Osteocyte (in vitro differentiated cells): ENCODE measurements at regions not wholly inside any gene's neighbourhood (a gene's known extent, or its start where the extent isn't known, plus 50 kb on each side); places are given as distances from the start of the nearest gene placed in this dataset.

ENCODE experiments used
- DNase-seq: peaks from one replicate; pipeline ENCODE4 v3.0.0; 2021; ENCODE audit warnings: mixed read lengths; ENCODE audit not compliant: unreplicated experiment; ENCODE audit errors: extremely low spot score
- H3K27ac Mint-ChIP-seq: one replicate; pipeline ENCODE4 v1.8.0; 2021; ENCODE audit warnings: mild to moderate bottlenecking, mixed read lengths; ENCODE audit not compliant: unreplicated experiment
- H3K27me3 Mint-ChIP-seq: one replicate; pipeline ENCODE4 v1.8.0; 2021; ENCODE audit warnings: mixed read lengths; ENCODE audit not compliant: unreplicated experiment
- H3K36me3 Mint-ChIP-seq: one replicate; pipeline ENCODE4 v1.8.0; 2021; ENCODE audit warnings: mixed read lengths; ENCODE audit not compliant: unreplicated experiment
- H3K4me1 Mint-ChIP-seq: one replicate; pipeline ENCODE4 v1.8.0; 2021; ENCODE audit warnings: mixed read lengths; ENCODE audit not compliant: unreplicated experiment
- H3K4me3 Mint-ChIP-seq: one replicate; pipeline ENCODE4 v1.8.0; 2021; ENCODE audit warnings: mild to moderate bottlenecking, moderate library complexity, mixed read lengths; ENCODE audit not compliant: unreplicated experiment
- H3K9me3 Mint-ChIP-seq: one replicate; pipeline ENCODE4 v1.8.0; 2021; ENCODE audit warnings: mixed read lengths; ENCODE audit not compliant: unreplicated experiment
- TF ChIP-seq, protein P1 (sequence below): fragments of 200-600 bp; sonication (generic); IDR thresholded peaks from 2 replicates; pipeline ENCODE4 v1.5.0; 2021; ENCODE audit warnings: antibody characterized with exemption, mild to moderate bottlenecking, moderate library complexity

DNA sequence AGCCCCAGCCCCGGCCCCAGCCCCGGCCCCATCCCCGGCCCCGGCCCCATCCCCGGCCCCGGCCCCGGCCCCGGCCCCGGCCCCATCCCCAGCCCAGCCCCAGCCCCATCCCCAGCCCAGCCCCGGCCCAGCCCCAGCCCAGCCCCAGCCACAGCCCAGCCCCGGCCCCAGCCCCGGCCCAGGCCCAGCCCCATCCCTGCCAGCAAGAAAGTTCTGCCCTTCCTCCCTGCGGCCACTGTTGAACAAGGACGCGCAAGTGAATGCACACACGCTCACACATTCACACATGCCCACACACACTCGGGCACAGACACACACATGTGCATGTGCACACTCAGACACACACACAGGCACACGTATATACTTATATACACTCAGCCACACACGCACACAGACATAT lies 287.0 kb downstream of the NDUFA10 start:
- DNase-seq = no peak
- no peaks in the 10 kb centered on the region for H3K9me3 Mint-ChIP-seq
- H3K27me3 Mint-ChIP-seq = no peaks in the 10 kb centered on the region
- H3K4me3 Mint-ChIP-seq = no peak overlapping the region
- no peaks in the 10 kb centered on the region for H3K4me1 Mint-ChIP-seq
- no peaks in the 10 kb centered on the region for H3K36me3 Mint-ChIP-seq
- no peak overlapping the region for H3K27ac Mint-ChIP-seq
- TF ChIP-seq, protein P1, sequence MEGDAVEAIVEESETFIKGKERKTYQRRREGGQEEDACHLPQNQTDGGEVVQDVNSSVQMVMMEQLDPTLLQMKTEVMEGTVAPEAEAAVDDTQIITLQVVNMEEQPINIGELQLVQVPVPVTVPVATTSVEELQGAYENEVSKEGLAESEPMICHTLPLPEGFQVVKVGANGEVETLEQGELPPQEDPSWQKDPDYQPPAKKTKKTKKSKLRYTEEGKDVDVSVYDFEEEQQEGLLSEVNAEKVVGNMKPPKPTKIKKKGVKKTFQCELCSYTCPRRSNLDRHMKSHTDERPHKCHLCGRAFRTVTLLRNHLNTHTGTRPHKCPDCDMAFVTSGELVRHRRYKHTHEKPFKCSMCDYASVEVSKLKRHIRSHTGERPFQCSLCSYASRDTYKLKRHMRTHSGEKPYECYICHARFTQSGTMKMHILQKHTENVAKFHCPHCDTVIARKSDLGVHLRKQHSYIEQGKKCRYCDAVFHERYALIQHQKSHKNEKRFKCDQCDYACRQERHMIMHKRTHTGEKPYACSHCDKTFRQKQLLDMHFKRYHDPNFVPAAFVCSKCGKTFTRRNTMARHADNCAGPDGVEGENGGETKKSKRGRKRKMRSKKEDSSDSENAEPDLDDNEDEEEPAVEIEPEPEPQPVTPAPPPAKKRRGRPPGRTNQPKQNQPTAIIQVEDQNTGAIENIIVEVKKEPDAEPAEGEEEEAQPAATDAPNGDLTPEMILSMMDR = no peak

- no peak for DNase-seq
- Mint-ChIP-seq H3K9me3 (no peaks in the 10 kb centered on the region), H3K36me3 (no peaks in the 10 kb centered on the region), H3K27me3 (no peaks in the 10 kb centered on the region), H3K4me3 (no peak overlapping the region), H3K27ac (no peak overlapping the region), H3K4me1 (no peaks in the 10 kb centered on the region)
- TF ChIP-seq, protein P1 = no peak
These were observed 288.0 kb downstream of the NDUFA10 start for GRCh38 chr2:239737144-239737463.

GRCh38 chr2:239736358-239737143 lies 288.6 kb downstream of the NDUFA10 start:
- TF ChIP-seq, protein P1 = no peak
- Mint-ChIP-seq H3K27ac (no peak overlapping the region), H3K27me3 (no peaks in the 10 kb centered on the region), H3K9me3 (no peaks in the 10 kb centered on the region), H3K36me3 (no peaks in the 10 kb centered on the region), H3K4me1 (no peaks in the 10 kb centered on the region), H3K4me3 (no peak overlapping the region)
- no peak for DNase-seq

DNA sequence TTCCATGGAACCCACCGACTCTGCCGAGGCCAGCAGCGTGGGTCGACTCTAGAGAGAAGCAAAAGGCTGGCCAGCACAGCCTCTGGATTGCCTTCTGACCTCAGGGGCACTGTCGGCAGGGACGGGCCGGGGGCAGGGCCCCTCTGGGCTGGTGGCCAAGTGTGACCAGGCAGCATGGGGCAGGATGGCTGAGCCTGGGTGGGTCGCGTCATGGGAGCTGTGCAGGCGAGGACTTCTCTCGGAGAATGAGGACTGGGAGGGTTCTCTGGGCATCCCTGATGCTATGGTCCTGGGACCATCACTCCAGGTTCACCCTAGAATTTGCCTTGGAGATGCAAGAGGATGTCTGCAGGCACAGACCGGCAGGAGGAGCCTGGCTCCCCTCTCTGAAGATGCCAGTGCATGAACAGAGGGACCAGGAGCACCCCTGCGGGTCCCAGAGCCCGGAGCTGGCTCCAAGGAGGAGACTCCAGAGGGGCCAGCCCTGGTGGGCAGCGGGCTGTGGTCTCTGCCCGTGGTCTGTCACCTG lies 289.2 kb downstream of the NDUFA10 start:
- DNase-seq = no peak
- Mint-ChIP-seq H3K27me3 (no peaks in the 10 kb centered on the region), H3K36me3 (no peaks in the 10 kb centered on the region)

More for the DNA sequence above, 289.2 kb downstream of the NDUFA10 start:
- no peaks in the 10 kb centered on the region for H3K9me3 Mint-ChIP-seq
- TF ChIP-seq, protein P1 = no peak
- no peak overlapping the region for H3K27ac Mint-ChIP-seq
- H3K4me1 Mint-ChIP-seq = no peaks in the 10 kb centered on the region
- H3K4me3 Mint-ChIP-seq = no peak overlapping the region
